ENCODE measurements at regions not wholly inside any gene's neighbourhood (a gene's known extent, or its start where the extent isn't known, plus 50 kb on each side); places are given as distances from the start of the nearest gene placed in this dataset. TPM values are rescaled to one million over a fixed set of nuclear protein-coding genes. Genes with fewer than 3 reads are reported as not detected.

- H3K4me1 ChIP-seq (ENCODE audit: insufficient read depth), result no peaks in the 10 kb centered on the region
- WGBS, result 81% methylated on average over 2 of the region's 2 CpGs
- H3K4me3 ChIP-seq (ENCODE audit: low read depth, low read length), result no peak overlapping the region
- H3K36me3 ChIP-seq (ENCODE audit: insufficient read depth), result no peaks in the 10 kb centered on the region
- DNase-seq (ENCODE audit: extremely low spot score), result no peak
- H3K27ac ChIP-seq (ENCODE audit: low read depth), result no peak overlapping the region
These were observed 95.1 kb upstream of the DACH1 start for GRCh38 chr13:71962126-71962525.

DNA sequence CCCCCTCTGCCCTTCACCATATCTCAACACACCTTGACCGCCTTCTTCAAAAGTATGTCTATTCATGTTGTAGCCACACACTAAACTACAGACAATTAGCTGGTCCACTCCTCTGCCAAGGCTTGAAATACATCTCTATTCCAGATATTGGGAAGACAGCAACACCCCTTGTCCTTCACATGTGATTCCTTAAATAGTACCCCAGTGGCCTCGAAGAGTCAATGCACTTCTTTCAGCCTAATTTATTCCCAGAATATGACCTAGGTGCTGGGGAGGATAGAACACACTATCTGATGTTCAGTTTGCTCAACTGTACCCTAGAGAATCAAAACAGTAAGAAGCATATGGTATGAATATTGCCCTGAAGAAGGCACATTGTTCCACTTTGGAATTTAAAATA is 82.4 kb upstream of the DACH1 start:
- H3K36me3 ChIP-seq (ENCODE audit: insufficient read depth), result no peaks in the 10 kb centered on the region
- 82% methylated on average over 2 of the region's 2 CpGs for WGBS
- H3K27ac ChIP-seq (ENCODE audit: low read depth), result no peak overlapping the region
- H3K4me1 ChIP-seq (ENCODE audit: insufficient read depth), result no peaks in the 10 kb centered on the region
- no peak for DNase-seq (ENCODE audit: extremely low spot score)
- H3K4me3 ChIP-seq (ENCODE audit: low read depth, low read length), result no peak overlapping the region

DNA sequence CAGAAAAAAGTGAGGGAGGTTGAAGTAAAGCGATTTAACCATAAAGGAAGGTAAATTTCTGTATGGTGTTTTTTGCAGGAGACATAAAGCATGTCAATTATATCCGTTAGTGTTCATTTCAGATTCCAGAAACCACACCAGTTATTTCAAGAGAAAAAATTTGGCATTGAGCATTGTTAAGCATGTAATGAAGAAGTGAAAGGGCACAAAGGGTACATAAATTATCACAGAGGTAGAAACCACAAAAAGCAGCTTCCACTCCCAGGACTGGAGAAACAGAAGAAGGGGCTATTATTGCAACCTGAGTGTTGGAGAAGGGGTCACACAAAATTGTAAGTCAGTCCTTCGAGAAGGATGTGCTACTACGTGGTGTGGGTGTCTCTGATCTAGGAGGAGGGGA is 72.2 kb upstream of the DACH1 start:
- 71% methylated on average over 4 of the region's 4 CpGs for WGBS
- H3K4me3 ChIP-seq (ENCODE audit: low read depth, low read length), result no peak overlapping the region
- no peaks in the 10 kb centered on the region for H3K36me3 ChIP-seq (ENCODE audit: insufficient read depth)
- no peak for DNase-seq (ENCODE audit: extremely low spot score)
- H3K27ac ChIP-seq (ENCODE audit: low read depth), result no peak overlapping the region
- H3K4me1 ChIP-seq (ENCODE audit: insufficient read depth), result no peaks in the 10 kb centered on the region

DNA sequence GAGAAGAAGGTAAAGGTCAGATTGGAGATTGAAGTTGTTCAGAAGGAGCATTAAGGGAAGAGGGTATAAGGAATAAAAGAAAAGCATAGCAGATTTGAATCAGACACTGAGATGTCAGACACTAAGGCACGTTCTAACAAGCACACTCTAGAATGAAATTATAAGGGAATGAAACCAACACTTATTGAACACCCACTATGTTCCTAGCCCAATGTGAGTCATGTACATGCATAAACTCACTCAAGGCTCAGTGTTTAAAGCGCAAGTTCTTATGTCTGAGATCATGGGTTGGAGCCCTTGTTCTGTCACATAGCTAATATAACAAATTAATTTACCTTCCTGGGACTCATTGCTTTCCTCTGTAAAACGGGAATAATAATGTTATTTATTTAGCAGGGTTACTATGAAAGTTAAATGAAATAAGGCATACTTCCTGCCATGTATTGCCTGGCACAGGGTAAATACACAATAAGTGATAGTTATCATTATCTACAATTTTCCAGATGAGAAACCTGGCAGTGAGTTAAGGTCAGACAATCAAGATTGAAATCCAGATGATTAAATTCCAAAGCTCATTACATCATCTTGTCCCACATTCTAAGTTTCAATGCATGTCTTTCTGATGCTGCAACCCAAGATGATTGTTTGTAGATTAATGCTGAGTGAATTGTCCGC is 68.3 kb upstream of the DACH1 start:
- Histone ChIP-seq H3K4me1 (ENCODE audit: insufficient read depth) (no peaks in the 10 kb centered on the region), H3K36me3 (ENCODE audit: insufficient read depth) (no peaks in the 10 kb centered on the region), H3K27ac (ENCODE audit: low read depth) (no peak overlapping the region), H3K4me3 (ENCODE audit: low read depth, low read length) (no peak overlapping the region)
- DNase-seq (ENCODE audit: extremely low spot score), result no peak
- WGBS, result 78% methylated on average over 4 of the region's 4 CpGs

- no peak for DNase-seq (ENCODE audit: extremely low spot score)
- Histone ChIP-seq H3K4me3 (ENCODE audit: low read depth, low read length) (no peak overlapping the region), H3K36me3 (ENCODE audit: insufficient read depth) (no peaks in the 10 kb centered on the region), H3K27ac (ENCODE audit: low read depth) (no peak overlapping the region), H3K4me1 (ENCODE audit: insufficient read depth) (no peaks in the 10 kb centered on the region)
- WGBS, result 63% methylated on average over 2 of the region's 2 CpGs
These were observed 57.9 kb upstream of the DACH1 start for GRCh38 chr13:71924931-71925330.

GRCh38 chr13:71922194-71922593 is 55.2 kb upstream of the DACH1 start:
- Histone ChIP-seq H3K36me3 (ENCODE audit: insufficient read depth) (no peaks in the 10 kb centered on the region), H3K4me1 (ENCODE audit: insufficient read depth) (no peaks in the 10 kb centered on the region)

More at GRCh38 chr13:71922194-71922593, 55.2 kb upstream of the DACH1 start:
- WGBS, result 68% methylated on average over 1 of the region's 1 CpG
- Histone ChIP-seq H3K4me3 (ENCODE audit: low read depth, low read length) (no peak overlapping the region), H3K27ac (ENCODE audit: low read depth) (no peak overlapping the region)
- DNase-seq (ENCODE audit: extremely low spot score), result no peak

Small RNAs in the stretch of these regions (small RNA-seq; reads per million reads assigned to genes)
- not detected for gene RF00263
- gene RF00411, result 0.09 reads per million
- gene RF00440, result not detected
- not detected for gene RF02271
- gene RPL18AP17, result not detected
